SK-N-MC (cell line): ENCODE measurements at regions not wholly inside any gene's neighbourhood (a gene's known extent, or its start where the extent isn't known, plus 50 kb on each side); places are given as distances from the start of the nearest gene placed in this dataset.

ENCODE experiments used
- EZH2 ChIP-seq: fragments of 200-600 bp; sonication (generic); IDR thresholded peaks from one replicate; pipeline ENCODE4 v1.6.1; 2017; ENCODE audit warnings: antibody characterized with exemption
- FOXP2 ChIP-seq: optimal IDR thresholded peaks from 2 replicates; pipeline ENCODE3; 2011; ENCODE audit warnings: mild to moderate bottlenecking, moderate library complexity; ENCODE audit not compliant: insufficient read depth; ENCODE audit errors: extremely low read length, control extremely low read depth
- POLR2AphosphoS5 ChIP-seq: IDR thresholded peaks from 2 replicates; pipeline ENCODE4 v1.6.1; 2012; ENCODE audit warnings: mild to moderate bottlenecking, low read depth, low read length, borderline replicate concordance

- TF ChIP-seq EZH2 (no peak), POLR2AphosphoS5 (no peak), FOXP2 (no peak)
Measured at GRCh38 chr12:58067610-58068387, 126.4 kb downstream of the ATP23 start.
